Mucosa of gallbladder (tissue), 1 donor: ENCODE measurements at regions not wholly inside any gene's neighbourhood (a gene's known extent, or its start where the extent isn't known, plus 50 kb on each side); places are given as distances from the start of the nearest gene placed in this dataset.

ENCODE experiments used
- DNase-seq: peaks from one replicate; pipeline ENCODE4 v3.0.0-alpha.2; 2020; ENCODE audit warnings: low spot score
- donor health status: DM: no; HTN: no; CAD: no.

GRCh38 chr10:131792011-131792651 is 108.7 kb upstream of the PPP2R2D start:
- DNase-seq: no peak

DNA sequence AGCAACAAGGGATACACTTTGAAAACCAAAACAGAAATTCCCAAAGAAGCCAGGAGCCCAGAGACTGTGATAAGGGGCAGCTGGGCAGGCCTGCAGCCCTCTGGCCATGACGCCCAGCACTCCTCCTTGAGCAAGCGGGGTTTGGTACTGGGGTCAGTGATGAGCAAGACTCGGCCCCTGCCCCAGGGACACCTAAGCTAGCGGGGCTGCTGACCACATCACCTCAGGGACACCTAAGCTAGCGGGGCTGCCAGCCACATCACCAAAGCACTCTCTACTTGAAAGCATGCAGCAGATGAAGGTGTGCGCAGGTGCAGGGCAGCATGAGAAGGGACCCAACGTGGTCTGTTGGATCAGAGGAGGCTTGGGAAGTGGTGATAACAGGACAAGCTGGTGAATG is 108.0 kb upstream of the PPP2R2D start:
- DNase-seq: no peak

- DNase-seq: no peak
These were observed 105.0 kb upstream of the PPP2R2D start for GRCh38 chr10:131795761-131796160.

GRCh38 chr10:131797626-131798025 is 103.2 kb upstream of the PPP2R2D start:
- DNase-seq: no peak

DNA sequence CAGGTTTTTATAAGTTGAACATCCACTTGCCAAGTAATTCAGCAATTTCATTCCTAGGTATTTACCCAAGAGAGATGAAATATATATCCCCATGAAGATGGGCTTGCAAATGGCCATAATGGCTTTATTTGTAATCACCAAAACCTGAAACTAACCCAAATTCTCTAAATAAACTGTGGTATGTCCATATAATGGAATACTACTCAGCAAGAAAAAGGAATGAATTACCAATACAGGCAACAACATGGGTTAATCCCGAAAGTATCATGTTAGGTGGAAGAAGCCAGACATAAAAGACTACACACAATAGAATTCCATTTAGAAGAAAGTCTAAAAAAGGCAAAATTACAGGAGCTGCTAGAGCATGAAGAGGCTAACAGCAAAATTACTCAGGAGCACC is 101.4 kb upstream of the PPP2R2D start:
- no peak for DNase-seq

GRCh38 chr10:131802156-131802915 is 98.5 kb upstream of the PPP2R2D start:
- no peak for DNase-seq

- no peak for DNase-seq
These were observed 97.8 kb upstream of the PPP2R2D start for GRCh38 chr10:131802996-131803395.

- DNase-seq: peak; percentile 3
These were observed 96.9 kb upstream of the PPP2R2D start for GRCh38 chr10:131803860-131804425.

DNA sequence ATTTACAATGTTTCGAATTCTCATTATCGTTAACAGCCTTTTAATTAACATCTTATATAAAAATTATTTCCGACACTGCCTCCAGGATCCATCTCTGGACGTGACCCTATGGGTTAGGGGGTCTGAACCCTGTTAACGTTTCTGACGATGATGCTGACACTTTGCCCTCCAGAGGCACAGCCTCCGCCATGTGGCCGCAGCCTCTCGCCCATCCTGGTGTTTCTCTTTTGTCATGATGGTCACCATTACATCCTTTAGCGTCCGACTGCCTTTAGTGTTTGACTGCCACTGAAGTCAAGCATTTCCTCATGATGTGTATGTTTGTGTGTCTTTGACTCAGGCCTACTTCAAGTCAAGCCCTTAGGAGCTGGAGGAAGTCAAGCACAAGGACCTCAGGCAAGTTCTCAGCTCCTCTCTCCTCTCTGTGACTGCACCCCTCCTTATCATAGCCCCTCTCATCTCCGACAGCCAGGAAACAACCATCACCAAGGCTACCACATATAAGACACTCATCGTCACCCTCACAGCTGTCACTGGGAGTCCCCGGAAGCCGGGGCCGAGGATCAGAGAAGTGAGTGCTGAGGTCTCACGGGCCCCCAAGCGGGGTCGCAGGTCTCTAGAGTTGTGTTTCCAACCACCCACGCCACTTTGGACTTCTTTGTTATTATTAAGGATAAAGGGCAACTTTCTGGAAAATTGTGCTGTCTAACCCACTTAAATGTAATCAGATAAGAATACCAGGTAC is 96.1 kb upstream of the PPP2R2D start:
- no peak for DNase-seq

DNA sequence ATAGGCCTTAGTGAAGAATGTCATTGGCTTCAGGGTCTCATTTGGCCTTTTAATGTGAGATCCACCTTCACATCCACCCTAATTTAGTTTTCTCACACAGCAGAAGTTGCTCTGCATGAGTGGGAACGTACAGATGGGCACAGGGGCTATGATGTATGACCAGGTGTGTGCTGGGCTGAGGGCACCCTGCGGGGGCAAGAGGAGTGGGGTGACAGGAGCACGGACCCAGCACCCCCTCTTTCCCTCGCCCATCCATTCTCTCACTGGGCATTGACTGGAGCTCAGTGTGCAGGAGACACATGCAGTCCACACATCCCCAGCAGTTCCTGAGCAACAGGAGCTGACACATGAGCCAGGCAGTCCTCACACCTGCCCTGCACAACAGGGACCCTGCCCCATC is 95.1 kb upstream of the PPP2R2D start:
- DNase-seq: no peak

DNA sequence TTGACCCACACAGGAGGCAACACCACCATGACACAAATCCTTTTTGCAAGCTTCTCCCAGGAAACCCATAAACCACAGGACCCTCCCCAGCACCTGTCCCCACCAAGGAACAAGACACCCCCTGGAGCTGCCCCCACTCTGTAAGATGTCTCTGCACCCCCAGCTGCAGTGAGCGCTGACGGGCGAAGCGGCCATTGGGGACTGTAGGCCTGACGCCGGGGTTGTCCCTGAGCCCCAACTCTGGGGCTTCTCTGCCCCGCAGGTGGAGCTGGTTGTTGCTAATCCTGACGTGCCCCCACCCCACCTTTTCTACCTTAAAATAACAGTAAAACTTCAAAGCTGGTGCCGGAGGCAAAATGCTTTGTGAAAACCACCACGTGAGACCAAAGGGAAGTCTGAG is 94.7 kb upstream of the PPP2R2D start:
- no peak for DNase-seq

DNA sequence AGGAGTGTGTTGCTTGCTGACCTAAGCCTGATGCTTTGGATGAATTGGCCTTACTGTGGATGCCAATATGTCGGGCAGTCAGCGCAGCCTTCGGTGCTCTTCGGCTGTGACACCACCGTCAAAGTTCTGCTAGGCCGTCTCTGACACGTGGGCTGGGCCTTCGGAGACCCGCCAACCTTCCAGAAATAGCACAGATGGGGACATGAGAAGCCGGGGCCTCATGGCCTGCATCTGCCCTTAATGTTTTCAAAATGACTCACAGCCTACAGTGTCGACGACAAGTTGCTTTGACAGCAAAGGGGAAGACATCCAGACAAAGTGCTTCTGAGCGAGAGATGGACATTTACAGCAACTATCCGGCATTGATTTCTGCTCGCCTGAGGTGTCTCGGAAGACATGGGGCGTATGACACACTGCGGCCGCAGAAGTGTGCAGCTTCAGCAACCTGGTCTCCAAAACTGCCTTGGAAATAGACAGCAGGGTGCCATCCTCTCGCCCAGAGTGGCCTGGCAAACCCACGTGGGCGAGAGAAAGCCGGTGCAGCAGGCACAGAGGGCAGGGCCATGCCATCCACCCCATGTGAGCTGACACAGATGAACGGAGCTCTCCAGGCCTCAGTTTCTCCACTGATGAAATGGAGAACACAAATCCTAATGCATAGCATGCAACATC is 94.0 kb upstream of the PPP2R2D start:
- DNase-seq: no peak

GRCh38 chr10:131808370-131808930 is 92.4 kb upstream of the PPP2R2D start:
- DNase-seq: peak; percentile 4

GRCh38 chr10:131810036-131810804 is 90.6 kb upstream of the PPP2R2D start:
- peak; percentile 8 for DNase-seq

- peak; percentile 6 for DNase-seq
These were observed 89.8 kb upstream of the PPP2R2D start for GRCh38 chr10:131810805-131811629.

DNA sequence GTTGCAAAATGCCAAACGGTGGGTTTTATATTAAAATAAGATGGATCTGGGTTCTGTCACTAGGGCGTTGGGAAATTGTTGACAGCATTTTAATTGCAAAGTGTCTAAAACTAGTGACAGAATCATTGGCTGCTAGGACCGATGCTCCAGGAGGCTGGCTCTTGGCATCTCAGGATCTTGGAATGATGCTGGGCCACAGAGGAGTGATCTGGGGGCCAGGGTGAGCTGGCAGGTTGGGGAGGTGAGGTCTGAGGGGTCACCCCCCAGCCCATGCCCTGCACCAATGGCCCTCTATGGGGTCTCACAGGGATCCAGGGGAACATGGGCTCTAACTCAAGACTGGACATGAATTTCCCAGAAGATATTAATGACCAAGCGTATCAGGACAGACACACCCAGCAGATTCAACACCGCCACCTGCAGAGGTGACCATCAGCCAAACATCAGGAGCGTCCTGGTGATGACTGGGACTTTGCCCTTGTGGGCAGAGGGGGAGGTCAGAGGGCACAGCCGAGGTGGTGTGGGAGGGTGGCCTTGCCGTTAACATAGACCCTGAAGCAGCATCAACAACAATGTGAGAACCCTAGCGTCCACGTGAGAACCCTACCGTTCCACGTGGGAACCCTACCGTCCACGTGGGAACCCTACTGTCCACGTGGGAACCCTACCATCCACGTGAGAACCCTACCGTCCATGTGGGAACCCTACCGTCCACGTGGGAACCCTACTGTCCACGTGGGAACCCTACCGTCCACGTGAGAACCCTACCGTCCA is 89.0 kb upstream of the PPP2R2D start:
- peak; percentile 4 for DNase-seq

DNA sequence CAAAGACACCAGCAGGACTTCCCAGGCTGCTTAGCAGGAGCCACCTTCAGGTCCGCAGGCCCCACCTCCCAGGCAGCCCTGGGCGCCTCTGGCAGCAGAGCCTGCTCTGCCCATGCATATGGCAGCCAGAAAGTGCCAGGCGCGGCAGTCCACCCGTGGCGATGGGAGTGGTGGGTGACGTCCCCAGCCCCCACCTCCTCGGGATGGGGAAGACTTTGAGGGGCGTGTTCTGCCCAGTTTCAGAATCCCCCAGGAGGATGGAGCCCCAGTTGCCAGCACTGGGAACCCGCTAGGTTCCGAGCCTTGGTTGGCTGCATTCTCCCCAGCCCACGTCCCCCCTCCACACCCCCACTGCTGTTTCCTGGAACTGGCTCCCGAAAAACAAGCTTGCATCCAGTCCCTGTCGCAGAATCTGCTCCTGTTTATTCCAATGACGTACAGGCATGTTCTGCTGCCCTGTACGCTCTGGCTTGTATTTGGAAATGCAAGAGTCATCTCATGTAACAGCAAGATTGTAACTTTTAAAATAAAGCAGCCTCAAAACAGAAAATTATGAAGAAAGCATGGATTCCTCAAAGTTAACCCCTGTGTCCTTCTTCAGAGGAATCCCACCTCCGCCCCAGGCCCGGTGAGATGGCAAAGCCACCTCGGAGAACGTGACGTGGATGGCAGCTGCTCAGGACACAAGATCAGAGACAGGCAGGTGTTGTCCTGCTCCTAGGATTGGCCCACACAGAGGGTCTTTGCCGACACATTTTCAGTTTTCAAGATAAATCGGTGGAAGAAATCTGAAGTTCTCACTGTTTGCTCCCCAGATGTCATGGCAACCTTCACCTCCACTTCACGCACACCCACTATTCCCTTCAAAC is 87.8 kb upstream of the PPP2R2D start:
- DNase-seq: peak; percentile 7
